RWPE2 (cell line): ENCODE measurements at regions not wholly inside any gene's neighbourhood (a gene's known extent, or its start where the extent isn't known, plus 50 kb on each side); places are given as distances from the start of the nearest gene placed in this dataset.
"Not testable (repeated sequence)": the region's sequence is repeated elsewhere in the genome, so short reads cannot be mapped to it uniquely, and the experiment has no call there.

Source experiments
- ATAC-seq: fragments of 200-7000 bp; cut with Tn5 transposase; 3 replicates; pipeline ENCODE4 v1.9.1; 2021; ENCODE audit warnings: low read depth
- DNase-seq: peaks from one replicate; pipeline ENCODE4 v3.0.0-alpha.2; 2020; ENCODE audit warnings: low spot score
- H3K27ac ChIP-seq: fragments of 450-650 bp; 2 replicates; pipeline ENCODE4 v1.5.1; 2017; ENCODE audit warnings: mild to moderate bottlenecking; ENCODE audit not compliant: poor library complexity, severe bottlenecking
- H3K27me3 ChIP-seq: fragments of 250-450 bp; sonication (Bioruptor Pico); 2 replicates; pipeline ENCODE4 v1.5.1; 2021; ENCODE audit warnings: mild to moderate bottlenecking, moderate library complexity; ENCODE audit not compliant: insufficient read depth, poor library complexity, severe bottlenecking
- H3K36me3 ChIP-seq: fragments of 250-450 bp; sonication (Bioruptor Pico); 2 replicates; pipeline ENCODE4 v1.5.1; 2020; ENCODE audit warnings: low read depth, mild to moderate bottlenecking, moderate library complexity
- H3K4me1 ChIP-seq: fragments of 250-450 bp; sonication (Bioruptor Pico); 2 replicates; pipeline ENCODE4 v1.5.1; 2021; ENCODE audit warnings: mild to moderate bottlenecking, moderate library complexity; ENCODE audit not compliant: insufficient read depth, poor library complexity, severe bottlenecking
- H3K4me3 ChIP-seq: fragments of 250-450 bp; sonication (Bioruptor Pico); 2 replicates; pipeline ENCODE4 v1.5.1; 2021; ENCODE audit warnings: mild to moderate bottlenecking, moderate library complexity; ENCODE audit not compliant: severe bottlenecking
- H3K9me3 ChIP-seq: fragments of 250-450 bp; sonication (Bioruptor Pico); 2 replicates; pipeline ENCODE4 v1.5.1; 2021; ENCODE audit warnings: mild to moderate bottlenecking, moderate library complexity; ENCODE audit not compliant: severe bottlenecking
- TF ChIP-seq, protein P1 (sequence below): fragments of 450-650 bp; IDR thresholded peaks from one replicate; pipeline ENCODE4 v1.5.1; 2017; ENCODE audit warnings: mild to moderate bottlenecking, moderate library complexity; ENCODE audit not compliant: poor library complexity, severe bottlenecking

DNA sequence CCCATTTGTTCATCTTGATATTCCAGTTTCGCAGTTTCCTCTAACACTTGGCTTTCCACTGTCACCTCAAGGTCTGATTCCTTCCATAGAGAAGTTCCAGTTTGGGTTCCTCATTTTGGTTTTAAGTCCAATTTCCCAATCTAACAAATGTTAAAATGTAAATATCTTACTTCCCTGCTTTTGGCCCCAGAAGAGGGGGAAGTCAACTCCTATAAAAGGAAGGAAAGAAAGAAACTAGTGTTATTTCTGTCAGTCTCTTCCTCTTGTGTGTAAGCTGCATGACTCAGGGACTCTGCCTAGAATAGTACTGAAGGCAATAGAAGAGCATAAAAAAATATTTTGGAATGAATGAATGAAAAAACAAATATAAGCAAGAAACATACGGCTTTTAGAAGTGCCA lies 127.5 kb upstream of the CCNG1 start:
- ATAC-seq (no peak), DNase-seq (no peak)
- H3K4me3 ChIP-seq: no peak overlapping the region
- no peak overlapping the region for H3K27ac ChIP-seq
- H3K36me3 ChIP-seq: no peaks in the 10 kb centered on the region
- no peaks in the 10 kb centered on the region for H3K4me1 ChIP-seq
- TF ChIP-seq, protein P1, sequence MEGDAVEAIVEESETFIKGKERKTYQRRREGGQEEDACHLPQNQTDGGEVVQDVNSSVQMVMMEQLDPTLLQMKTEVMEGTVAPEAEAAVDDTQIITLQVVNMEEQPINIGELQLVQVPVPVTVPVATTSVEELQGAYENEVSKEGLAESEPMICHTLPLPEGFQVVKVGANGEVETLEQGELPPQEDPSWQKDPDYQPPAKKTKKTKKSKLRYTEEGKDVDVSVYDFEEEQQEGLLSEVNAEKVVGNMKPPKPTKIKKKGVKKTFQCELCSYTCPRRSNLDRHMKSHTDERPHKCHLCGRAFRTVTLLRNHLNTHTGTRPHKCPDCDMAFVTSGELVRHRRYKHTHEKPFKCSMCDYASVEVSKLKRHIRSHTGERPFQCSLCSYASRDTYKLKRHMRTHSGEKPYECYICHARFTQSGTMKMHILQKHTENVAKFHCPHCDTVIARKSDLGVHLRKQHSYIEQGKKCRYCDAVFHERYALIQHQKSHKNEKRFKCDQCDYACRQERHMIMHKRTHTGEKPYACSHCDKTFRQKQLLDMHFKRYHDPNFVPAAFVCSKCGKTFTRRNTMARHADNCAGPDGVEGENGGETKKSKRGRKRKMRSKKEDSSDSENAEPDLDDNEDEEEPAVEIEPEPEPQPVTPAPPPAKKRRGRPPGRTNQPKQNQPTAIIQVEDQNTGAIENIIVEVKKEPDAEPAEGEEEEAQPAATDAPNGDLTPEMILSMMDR: no peak
- no peaks in the 10 kb centered on the region for H3K9me3 ChIP-seq
- H3K27me3 ChIP-seq: peaks cover 5% of the 10 kb centered on the region

DNA sequence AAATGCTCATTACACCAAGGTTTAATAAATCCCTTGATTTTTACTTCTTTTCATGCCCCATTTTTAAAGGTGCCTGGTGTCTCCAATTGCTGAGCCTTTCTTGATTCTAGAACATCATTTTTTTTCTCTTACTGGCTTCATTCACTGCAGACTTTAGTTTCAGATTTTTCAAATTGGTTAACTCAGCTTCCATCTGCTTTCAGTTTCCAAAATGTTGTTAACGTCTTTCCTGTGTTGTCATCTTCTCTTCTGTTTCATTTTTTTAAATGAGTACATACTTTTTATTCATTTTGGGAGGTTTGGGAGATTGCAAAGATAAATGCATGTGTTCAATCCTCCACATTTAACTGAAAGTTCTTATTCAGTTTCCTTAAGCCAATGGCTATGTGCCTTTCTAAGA lies 126.4 kb upstream of the CCNG1 start:
- ATAC-seq: no peak
- no peaks in the 10 kb centered on the region for H3K36me3 ChIP-seq

DNA sequence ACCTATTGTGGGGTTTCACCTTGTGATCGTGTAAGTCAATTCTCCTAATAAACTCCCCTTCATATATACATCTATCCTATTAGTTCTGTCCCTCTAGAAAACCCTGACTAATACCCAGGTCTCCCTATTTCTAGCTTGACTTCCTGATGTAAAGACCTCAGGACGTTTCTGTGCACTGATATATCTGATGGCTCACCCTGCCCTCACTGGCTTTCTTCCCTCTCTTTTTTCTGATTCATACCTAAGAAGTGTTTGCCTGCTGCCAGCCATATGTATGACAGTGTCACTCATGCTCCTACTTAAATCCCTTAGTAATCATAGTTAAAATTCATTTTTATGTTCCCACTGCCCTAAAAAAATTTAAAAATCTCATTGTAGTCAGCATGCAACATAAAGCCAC lies 124.8 kb upstream of the CCNG1 start:
- TF ChIP-seq, protein P1: no peak
- ATAC-seq (no peak), DNase-seq (no peak)
- H3K27me3 ChIP-seq: no peaks in the 10 kb centered on the region
- H3K4me3 ChIP-seq: no peak overlapping the region
- no peaks in the 10 kb centered on the region for H3K4me1 ChIP-seq
- no peaks in the 10 kb centered on the region for H3K36me3 ChIP-seq
- H3K27ac ChIP-seq: no peak overlapping the region
- no peaks in the 10 kb centered on the region for H3K9me3 ChIP-seq

More for the DNA sequence above, 126.4 kb upstream of the CCNG1 start:
- Histone ChIP-seq H3K4me3 (no peak overlapping the region), H3K27ac (no peak overlapping the region), H3K9me3 (no peaks in the 10 kb centered on the region), H3K4me1 (no peaks in the 10 kb centered on the region), H3K27me3 (peaks cover 5% of the 10 kb centered on the region)
- TF ChIP-seq, protein P1: no peak
- DNase-seq: no peak

DNA sequence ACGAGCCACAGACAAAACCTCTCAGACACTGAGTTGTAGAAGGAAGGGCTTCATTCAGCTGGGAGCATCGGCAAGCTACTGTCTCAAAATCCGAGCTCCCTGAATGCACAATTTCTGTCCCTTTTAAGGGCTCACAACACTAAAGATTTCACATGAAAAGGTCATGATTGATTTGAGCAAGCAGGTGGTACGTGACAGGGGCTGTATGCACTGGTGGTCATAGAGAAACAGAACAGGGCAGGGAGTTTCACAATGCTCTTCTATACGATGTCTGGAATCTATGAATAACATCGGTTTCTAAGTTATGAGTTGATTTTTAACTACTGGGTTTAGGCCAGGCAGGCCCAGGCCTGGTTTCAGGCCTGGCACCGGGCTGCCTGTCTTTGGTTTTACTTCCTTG lies 124.3 kb upstream of the CCNG1 start:
- not testable (repeated sequence) for H3K4me3 ChIP-seq, H3K36me3 ChIP-seq, H3K9me3 ChIP-seq, ATAC-seq, H3K4me1 ChIP-seq, H3K27ac ChIP-seq, DNase-seq, H3K27me3 ChIP-seq

DNA sequence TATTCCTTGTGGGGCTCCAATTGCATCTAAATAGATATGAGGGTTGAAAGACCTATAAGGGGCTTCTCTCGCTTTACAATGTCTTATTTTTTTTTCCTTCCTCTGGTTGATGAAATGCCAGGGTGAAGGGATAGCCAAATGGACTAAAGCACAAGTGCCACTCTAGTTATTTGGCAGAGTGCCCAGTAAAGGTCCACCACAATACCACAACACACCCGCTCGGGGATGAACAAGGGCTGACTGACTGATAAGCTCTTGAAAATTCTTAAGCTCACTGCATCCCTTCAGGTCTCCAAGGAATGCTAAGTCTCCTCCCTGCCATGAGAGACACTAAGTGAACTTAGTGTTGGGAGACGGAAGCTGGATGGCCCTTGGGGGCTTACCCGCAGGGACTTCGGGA lies 121.0 kb upstream of the CCNG1 start:
- not testable (repeated sequence) for H3K27me3 ChIP-seq, H3K4me1 ChIP-seq, H3K4me3 ChIP-seq, ATAC-seq, H3K27ac ChIP-seq, H3K9me3 ChIP-seq, DNase-seq, H3K36me3 ChIP-seq

DNA sequence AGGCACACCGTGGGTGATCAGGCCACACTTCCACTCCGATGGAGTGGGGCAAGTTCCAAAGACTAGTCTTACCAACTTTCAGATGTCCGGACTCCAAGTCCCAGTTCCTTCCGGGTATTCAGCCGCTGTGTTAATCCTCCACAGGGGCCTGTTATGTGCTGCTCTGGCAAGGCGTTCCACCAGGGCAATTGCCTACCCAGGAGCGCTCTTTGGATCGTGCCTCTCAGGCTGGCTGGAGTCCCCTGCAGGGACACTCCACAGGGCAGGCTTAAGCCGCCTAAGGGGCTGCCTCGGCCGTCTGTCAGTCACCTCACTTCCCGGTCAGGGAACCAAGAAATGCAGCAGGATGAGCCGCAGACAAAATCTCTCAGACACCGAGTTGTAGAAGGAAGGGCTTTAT lies 118.7 kb upstream of the CCNG1 start:
- Histone ChIP-seq H3K9me3 (no peaks in the 10 kb centered on the region), H3K27me3 (peaks cover 4% of the 10 kb centered on the region), H3K36me3 (no peaks in the 10 kb centered on the region), H3K4me3 (no peak overlapping the region), H3K4me1 (no peaks in the 10 kb centered on the region), H3K27ac (no peak overlapping the region)
- no peak for DNase-seq
- ATAC-seq: no peak
- TF ChIP-seq, protein P1: no peak
